ENCODE measurements at regions not wholly inside any gene's neighbourhood (a gene's known extent, or its start where the extent isn't known, plus 50 kb on each side); places are given as distances from the start of the nearest gene placed in this dataset.
"Not testable (repeated sequence)": the region's sequence is repeated elsewhere in the genome, so short reads cannot be mapped to it uniquely, and the experiment has no call there.

DNA sequence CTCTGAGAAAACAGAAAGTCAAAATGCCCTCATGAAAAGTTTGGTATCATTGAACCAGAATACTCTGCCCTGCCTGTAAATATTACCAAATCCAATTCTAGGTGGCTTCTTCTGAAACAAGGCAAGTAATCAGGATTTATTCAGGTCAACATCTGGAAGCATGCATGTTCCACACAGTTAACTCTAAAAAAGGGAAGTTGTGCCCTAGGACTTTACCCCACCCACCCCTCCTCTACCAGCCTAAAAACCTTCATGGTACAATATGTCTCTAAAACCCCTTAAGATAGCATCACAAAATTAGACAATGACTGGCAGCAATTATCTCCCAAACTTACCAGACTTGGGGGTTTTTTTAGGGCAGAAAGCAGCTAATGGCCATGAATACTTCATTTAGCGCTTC, 414.8 kb upstream of the SLC30A5 start:
- FAIRE-seq = no peak

DNA sequence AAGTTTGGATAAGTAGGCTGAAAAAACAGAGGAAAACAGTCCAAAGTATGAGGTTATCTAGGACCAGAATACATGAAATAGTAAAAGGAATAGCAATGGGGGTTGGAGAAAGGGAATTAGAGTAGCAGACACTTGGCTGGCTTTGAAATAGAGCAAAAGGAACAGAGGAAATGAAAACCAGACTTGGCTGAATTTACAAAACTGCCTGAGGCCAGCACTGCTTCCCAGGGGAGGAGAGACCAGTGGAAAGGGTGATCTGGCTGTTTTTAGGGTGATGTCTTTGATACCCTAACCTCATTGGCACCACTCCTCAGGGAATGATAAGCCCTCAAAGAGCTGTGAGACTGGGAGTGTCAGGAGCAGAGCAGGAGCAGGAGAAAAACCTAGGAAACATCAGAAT, 413.4 kb upstream of the SLC30A5 start:
- FAIRE-seq = no peak

DNA sequence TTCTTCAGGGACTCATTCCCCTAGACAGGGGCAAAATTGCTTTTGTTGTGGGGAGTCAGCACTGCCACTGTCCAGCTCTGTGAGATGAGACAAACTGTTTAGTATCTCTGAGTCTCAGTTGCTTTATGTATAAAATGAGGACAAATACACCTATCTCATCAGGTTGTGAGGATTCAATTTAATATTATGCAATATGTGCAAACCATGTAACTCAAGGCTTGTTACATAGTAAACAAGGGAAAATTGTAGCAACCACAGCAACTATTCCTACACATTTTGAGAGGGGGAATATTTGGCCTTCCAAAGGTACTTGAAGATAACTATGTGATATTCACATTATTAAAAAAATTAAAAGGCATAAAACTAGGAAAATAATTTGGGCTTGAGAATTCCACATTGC, 411.9 kb upstream of the SLC30A5 start:
- no peak for FAIRE-seq

DNA sequence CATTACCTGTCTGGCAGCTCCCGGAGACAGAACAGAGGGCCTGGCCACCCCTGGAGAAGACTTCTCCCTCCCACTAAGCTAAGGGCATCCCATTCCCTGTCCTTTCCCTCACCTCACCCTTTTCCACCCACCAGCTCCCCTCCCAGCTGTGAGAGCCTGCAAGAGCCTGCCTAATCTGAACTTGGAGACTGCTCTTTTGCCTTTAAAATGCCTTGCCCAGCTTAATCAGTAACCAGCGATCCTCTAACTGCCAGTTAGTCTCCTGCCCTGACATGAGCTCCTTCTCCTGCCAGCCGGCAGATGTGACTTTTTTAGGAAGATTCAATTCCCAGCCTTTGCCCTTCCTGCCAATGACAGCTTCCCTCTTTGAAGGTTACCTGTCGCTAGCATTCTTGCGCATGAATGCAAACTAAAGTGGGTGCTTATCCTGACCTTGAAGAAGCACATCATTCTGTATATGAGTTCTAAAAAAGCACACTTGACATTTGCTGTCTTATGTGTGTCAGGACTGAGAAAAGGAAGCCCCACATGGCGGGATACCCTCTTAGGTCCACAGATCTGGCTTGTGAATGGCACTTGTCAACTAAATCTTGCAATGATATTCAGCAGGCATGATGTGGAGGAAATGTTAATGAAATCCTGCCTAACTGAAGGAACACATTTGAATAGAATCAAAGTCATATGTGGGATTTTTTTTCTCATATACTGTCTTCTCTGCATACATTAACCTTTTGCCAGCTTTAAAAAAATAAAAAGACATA, 411.2 kb upstream of the SLC30A5 start:
- peak; percentile 41 for FAIRE-seq

DNA sequence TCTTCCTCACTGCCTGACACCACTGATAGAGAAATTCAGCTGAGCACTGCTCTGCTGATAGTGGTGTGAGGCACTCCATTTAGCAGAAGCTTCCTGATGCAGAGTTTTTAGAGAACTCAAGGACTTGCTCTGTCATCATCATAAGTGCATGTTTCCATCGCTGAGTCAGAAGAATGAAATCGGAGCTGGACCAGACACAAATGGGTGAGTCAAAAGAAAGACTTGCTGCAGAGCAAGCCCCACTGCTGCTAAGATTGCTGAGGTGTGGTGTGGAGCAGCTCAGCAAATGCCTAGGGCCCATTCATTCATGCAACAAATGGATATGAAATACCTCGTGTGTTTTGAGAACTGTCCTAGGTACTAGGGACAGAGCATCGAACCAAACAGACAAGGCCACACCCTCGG, 410.2 kb upstream of the SLC30A5 start:
- no peak for FAIRE-seq

DNA sequence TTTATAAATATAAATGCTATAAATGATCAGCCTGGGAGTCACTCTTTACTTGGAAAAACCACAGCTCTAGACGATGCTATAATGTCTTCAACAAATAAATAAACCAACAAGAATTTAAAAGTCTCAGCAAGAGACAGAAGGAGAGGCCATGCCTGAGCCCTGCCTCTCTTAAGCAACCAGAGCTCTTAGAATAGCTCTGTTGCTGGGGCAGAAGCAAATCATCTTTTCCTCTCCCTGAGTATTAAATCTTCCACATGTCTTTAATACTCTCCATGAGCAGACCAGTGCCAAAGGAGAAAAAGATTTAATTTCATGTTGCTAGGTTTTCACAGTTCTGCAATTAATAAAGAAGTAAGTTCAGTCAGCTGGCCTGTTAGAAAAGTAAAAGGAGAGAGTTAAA, 408.0 kb upstream of the SLC30A5 start:
- no peak for FAIRE-seq

DNA sequence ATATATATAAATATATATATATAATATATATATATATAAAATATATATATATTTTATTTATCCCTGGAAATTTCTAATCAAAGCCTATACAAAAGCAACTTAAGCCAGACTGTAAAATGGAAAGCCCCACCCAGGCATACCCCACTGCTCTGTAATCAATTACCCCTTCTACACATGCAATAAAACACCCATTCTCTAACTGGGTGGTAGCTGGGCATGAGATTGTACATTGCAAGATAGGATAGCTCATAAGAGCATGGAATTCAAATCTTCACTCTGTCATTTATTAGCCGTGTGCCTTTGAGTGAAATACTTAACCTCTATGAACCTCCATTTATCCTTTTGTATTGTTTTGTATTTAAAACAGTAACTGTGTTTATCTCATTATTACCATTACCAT, 405.3 kb upstream of the SLC30A5 start:
- no peak for FAIRE-seq

DNA sequence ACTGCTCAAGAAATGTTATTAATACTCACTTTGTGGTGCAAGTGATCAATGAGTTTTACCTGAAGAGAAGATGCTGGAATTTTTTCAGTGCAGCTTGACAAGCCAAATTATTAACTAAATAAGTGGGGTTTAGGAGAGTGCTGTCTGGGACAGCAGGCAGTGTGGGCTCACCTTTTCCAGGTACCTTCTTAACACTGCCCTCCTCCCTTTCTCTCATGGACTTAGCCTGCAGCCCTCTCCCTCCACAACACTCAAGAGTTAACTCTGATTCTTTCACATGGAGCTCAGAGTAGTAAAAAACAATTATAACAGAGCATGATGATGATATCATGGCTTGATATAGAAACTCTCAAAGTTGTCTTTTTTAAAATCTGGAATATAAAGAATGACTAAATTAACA, 404.8 kb upstream of the SLC30A5 start:
- no peak for FAIRE-seq

DNA sequence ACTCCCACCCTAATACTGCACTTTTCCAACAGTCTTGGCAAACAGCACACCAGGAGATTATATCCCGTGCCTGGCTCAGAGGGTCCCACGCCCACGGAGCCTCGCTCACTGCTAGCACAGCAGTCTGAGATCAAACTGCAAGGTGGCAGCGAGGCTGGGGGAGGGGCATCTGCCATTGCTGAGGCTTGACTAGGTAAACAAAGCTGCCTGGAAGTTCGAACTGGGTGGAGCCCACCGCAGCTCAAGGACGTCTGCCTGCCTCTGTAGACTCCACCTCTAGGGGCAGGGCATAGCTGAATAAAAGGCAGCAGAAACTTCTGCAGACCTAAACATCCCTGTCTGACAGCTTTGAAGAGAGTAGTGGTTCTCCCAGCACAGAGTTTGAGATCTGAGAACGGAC, 401.9 kb upstream of the SLC30A5 start:
- FAIRE-seq = not testable (repeated sequence)

DNA sequence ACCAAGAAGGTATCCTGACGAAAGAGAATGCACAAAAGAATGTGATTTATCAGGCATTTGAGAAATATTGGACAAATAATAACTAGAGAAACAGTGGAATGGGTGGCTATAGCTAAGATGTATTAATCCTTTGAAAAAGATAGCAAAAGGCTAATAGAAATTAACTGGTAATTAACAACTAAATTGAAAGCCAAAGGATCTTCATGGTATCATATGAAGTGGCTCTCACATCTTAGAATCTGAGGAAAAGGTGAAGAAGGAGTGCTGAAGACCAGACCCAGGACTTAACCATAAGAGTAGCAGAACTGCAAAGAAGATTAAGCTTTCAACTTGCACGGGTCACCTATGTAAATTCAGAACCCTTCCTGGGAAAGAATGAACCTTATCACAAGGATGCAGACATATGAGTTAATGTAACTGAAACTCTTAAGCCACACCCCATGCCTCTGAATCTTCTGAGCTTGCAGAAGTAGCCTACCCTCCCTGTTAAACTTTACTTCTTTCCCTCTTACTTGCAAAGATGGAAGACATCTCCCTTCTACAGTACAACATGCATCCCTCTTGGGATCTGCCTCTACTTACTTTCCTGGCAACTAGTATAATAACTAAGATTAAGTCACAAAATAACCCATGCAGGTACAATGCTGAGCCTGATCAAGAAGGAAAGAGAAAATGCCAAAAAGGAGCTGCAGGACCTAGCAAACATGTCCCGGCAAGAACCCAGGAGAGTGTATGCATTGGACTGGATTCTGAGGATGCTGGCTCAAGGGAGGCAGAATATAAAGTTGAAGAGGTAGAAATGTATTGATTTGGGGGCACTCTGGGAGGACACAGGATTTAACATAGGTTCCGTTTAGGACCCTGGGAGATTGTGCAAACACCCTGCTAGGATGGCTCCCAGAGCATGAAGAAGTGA, 395.5 kb upstream of the SLC30A5 start:
- no peak for FAIRE-seq

DNA sequence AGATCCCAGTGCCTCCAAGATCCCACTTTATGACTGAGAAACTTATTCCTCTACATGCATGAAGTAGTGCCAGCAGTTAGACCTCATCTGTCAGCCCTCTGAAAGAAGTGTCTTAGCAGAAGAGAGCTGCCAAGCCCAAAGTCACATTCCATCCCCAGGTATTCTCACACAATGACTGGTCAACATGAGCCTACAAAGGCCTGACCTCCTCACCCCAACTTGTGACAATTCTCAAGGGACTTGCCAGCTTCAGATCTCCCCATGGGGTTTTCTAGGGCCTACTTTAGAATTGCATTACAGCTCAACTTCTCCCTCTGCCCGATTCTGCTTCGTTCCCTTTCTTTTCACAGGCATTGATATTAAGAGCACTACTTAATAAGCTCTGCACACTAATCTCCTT, 393.8 kb upstream of the SLC30A5 start:
- FAIRE-seq = no peak

DNA sequence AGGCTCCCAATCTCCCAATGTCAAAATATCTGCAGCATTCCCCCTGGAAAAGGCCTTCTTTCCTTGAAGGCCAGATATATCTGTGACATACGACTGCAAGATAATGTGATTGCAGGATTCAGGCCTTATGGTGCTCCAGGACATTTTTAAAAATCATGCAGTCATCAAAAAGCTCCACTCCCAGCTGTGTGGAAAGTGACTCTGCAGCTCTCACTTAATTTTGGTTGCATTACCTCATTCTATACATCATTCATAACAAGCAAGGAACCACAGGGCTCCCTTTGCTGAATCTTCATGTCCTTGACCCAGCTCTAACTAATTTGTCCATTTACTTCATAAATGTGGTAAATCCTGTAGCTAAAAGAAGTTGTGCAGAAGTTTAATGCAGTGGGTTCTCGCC, 386.2 kb upstream of the SLC30A5 start:
- FAIRE-seq = no peak

DNA sequence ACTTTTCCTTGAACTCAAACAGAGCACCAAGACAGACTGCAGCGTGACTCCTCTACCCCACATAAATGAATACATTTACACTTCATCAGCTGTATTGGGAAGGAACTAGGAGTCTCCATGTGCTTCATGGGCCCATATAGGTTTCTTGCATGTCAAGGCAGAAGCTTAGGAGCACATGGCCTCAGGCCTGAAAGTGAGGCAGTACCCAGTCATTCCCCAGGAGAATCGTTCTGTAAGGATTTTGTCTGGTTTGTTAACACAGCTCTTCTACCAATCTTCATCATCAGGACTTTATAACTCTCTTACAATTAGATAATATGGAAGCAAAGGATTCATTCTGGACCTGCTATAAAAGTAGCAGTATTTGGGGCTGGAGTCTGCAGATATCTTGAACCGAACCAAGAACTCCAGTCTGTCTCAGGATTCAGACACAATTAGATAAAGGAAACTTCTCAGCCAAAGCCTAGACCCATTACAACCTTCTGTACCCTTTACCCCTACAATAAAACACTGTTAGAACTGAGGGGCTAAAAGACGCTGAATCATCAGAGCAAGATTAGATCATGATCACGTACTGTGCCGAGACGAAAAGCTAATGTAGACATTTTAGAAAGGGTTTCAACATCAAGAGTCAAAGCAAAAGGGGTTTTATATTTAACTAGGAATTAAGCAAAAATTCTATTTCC, 385.5 kb upstream of the SLC30A5 start:
- FAIRE-seq = no peak

DNA sequence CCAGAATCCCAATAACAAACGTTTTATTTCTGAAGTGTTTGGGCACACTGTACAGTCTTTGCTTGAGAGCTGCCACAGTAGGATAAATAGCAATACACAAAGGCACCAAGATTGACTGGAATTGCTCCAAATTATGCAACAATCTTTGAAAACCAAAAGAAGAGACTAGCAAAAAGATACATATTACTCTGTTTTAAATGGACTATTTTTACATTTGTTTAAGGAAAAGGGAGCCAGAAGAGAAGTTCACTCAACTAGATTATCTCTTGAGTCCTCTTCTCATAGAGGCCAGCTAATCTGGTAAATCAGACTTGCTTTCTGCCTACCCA, 385.0 kb upstream of the SLC30A5 start:
- no peak for FAIRE-seq

DNA sequence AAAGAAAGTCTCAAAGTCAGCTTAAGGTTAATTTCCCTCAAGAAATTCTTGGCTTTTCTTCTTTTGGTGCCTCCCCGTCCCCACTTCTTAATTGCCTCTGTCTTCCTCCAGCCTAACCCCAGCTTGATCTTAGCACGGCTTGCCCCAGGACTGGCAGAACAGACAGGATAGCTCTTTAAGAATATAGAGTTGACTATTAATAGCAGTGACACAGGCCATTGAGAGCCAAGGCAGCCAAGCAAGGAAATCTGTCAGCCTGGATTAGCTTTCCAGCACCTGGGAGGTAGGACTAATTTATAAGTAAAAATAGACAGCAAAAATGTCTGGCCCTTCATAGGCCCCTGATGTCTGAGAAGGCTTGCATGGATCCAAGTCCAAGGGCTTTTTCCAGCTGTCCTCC, 384.6 kb upstream of the SLC30A5 start:
- peak; percentile 38 for FAIRE-seq

DNA sequence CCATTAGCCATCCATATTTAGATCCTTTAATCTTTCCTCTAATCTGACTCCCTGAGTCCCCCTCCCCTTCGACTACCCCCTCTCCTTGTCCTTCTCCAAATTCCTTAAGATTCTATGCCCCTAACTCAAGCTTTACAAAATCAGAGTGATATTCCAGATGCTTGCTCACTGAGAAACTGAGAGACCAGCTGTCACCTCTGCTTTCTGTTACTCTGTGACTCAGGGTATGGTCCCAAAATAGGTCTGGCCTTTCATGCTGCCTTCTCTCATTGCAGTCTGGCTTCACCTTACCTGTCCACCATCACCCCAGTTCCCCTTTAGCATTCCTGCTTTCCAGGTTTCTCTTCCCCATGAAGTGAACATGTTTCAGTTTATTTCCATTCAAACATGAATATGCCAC, 383.3 kb upstream of the SLC30A5 start:
- no peak for FAIRE-seq

DNA sequence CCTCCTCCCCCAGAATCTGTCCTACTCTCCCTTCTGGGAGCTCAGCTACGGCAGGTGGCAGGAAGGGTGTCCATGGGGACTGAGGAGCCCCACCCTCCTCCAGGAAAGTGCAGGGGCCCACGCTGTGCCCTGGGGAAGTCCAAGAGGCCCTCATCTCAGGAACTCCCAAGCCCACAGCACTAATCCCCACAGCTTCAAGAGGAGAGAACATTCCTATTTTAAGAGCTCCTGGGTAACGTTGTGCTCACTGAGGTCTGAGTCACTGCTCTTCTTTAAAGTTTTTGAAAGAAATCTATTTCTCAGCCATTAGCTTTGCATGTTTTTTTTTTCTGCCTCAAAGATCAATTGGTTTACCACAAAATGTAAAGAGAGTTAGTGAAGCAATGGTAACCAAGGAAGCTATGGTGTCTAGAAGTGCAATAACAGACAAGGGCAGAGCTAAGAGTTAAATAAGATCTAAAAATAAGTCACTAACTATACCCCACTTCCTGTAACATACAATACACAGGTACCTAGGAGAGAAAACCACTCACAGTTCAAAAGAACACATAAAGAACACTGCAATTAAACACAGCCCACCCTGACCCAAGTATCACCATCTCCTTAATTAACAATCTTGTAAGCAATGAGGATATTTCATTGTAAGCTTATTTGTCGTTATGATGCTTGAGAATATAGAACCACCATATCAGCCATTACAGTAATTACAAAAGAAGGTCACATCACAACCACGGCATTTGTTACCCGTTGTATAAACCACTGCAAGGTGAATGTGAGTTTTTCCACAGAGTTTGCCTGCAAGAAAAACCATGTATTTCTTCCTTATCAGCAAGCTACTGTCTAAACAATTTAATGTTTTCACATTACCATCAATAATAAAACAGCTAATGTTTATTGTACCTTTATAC, 382.3 kb upstream of the SLC30A5 start:
- no peak for FAIRE-seq

DNA sequence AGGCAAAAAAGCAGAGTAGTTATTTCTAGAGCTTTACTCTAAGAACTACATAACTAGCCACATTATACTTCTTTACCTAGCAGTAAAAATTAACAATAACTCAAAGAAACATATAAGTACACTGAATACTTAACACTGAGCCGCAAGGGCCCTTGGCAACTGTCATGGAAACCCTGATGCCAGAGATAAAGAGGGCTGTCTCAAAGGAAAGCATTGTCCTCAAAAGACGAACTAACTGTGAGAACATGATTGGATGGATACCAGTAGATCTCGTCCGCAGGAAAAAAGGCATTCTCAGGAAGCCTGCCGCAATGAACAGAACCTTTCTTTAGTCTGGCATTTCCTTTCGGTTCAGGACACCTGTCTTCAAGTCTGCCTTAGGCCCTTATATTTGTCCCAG, 379.0 kb upstream of the SLC30A5 start:
- no peak for FAIRE-seq

DNA sequence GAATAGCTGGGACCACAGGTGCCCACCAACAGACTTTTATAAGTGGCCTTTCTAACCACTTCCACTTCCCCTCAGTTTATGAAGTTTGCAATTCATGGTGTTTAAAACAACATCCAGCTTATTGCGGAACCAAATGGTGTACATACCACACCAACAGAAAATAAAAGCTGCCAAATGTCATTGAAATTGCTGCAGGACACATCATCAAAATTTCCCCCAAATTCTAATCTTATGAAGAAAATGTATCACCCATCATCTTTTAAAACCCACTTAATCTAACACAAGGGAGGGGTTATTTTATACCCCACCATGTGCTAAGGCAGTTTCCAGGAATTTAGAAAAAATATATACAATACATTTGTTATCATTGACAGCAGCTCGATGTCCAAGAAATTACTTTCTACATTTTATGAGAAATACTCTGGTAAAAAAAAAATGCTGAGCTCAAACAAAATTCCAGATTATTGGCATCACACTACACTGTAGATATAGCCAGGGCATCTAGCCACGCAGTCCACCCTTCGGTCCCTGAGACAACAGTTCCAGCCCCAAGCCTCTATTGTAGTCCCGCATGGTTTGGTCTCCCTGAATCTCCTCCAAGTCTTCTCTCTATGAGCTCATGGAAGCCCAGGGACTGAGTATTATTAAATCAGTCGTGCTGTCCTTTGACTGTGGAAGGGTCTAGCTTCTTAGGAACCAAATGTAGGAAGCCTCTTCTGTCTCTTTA, 372.8 kb upstream of the SLC30A5 start:
- no peak for FAIRE-seq

DNA sequence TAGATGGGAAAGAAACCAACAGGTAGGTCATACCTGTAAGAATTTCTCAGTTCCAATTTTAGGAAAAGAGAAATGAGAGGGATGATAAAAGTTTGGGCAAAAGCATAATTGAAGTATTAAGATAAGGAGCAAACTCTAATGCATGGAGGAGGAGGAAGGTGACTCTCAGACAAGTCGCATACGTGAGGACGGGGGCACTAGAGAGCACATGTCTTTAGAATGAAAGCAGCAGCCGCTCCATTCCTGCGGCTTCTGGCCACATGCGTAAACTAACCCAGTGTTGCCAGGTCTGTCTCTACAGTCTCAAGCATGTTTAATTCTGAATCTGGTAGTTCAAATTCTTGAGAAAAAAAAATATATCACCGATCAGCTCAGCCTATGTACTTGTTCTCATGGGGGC, 371.5 kb upstream of the SLC30A5 start:
- no peak for FAIRE-seq

DNA sequence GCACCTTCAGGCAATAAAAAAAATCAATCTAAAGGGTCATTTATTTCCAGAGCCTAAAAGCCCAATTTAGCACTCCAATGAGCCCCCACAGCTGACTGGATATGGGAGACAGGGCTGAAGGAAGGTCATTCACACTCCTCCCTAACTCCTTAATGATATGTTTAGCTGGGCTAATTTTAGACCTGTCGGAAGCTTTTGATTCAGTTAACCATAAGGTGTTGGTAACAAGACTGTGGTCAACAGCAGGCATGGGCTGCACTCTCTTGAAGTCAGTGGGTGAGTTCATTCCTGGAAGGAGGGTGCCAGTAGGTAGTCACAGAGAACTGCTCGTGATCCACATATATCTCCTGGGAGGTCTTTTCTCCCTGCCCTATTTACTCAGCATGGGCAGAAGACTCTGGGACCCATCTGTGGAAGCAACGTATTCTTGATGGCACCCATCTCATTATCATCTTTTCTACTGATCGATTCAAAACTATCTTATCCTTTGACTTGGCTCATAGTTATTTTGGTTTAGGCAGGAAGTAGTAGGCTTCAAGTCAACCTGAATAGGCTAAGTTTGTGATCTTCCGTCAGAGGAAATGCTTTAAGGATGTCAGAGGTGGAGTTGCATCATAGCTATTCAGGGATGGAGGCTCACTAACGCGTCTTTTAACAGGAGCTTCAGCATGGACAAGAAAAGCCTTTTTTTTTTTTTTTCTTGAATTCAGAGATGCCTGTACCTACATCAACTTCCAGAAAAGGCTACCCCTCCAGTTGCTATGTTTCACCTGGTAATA, 367.7 kb upstream of the SLC30A5 start:
- FAIRE-seq = no peak
